ENCODE measurements at regions not wholly inside any gene's neighbourhood (a gene's known extent, or its start where the extent isn't known, plus 50 kb on each side); places are given as distances from the start of the nearest gene placed in this dataset.
A peak's percentile ranks its signal among the peaks of the same experiment; 100 is the strongest.

DNA sequence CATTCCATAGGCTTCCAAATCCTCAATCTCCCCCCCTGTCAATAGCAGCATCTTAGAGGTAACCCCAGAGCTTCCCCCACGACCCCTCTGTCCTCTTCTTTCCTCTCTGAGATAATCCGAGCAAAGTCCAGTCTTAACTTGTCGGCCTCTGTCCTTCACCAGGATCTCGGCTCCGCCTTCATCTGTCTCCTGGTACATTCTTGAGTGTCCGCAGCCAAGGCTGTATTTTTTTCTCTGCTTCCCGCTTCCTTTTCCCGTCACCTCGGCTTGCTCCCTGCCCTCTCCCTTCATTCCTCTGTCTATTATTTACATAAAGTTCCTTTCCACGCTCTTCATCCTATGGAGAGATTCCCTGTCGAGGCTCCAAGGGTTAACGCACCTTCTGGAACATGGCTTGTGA lies 153.9 kb upstream of the GSC start:
- intact Hi-C loops (cut with DNase I; ENCODE audit: low total_unique reads) (no loop called here), in situ Hi-C loops (cut with MboI; ENCODE audit: low sequenced_read_pairs in 4 of 4) (no loop called here)
- no peak for TF ChIP-seq POLR2A (IDR thresholded peaks at IDR 0.05)
- TF ChIP-seq, protein P1, sequence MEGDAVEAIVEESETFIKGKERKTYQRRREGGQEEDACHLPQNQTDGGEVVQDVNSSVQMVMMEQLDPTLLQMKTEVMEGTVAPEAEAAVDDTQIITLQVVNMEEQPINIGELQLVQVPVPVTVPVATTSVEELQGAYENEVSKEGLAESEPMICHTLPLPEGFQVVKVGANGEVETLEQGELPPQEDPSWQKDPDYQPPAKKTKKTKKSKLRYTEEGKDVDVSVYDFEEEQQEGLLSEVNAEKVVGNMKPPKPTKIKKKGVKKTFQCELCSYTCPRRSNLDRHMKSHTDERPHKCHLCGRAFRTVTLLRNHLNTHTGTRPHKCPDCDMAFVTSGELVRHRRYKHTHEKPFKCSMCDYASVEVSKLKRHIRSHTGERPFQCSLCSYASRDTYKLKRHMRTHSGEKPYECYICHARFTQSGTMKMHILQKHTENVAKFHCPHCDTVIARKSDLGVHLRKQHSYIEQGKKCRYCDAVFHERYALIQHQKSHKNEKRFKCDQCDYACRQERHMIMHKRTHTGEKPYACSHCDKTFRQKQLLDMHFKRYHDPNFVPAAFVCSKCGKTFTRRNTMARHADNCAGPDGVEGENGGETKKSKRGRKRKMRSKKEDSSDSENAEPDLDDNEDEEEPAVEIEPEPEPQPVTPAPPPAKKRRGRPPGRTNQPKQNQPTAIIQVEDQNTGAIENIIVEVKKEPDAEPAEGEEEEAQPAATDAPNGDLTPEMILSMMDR (IDR thresholded peaks at IDR 0.05 in 4 of 5, conservative IDR thresholded peaks at IDR 0.05 in 1 of 5), result no peak
- no peaks in the 10 kb centered on the region for H3K36me3 ChIP-seq
- DNase-seq (no peak), ATAC-seq (no peak)
- no peaks in the 10 kb centered on the region for H3K4me1 ChIP-seq
- H3K9me3 ChIP-seq, result no peaks in the 10 kb centered on the region
- no peak overlapping the region for H3K27ac ChIP-seq
- H3K4me3 ChIP-seq, result no peak overlapping the region
- no peaks in the 10 kb centered on the region for H3K27me3 ChIP-seq

DNA sequence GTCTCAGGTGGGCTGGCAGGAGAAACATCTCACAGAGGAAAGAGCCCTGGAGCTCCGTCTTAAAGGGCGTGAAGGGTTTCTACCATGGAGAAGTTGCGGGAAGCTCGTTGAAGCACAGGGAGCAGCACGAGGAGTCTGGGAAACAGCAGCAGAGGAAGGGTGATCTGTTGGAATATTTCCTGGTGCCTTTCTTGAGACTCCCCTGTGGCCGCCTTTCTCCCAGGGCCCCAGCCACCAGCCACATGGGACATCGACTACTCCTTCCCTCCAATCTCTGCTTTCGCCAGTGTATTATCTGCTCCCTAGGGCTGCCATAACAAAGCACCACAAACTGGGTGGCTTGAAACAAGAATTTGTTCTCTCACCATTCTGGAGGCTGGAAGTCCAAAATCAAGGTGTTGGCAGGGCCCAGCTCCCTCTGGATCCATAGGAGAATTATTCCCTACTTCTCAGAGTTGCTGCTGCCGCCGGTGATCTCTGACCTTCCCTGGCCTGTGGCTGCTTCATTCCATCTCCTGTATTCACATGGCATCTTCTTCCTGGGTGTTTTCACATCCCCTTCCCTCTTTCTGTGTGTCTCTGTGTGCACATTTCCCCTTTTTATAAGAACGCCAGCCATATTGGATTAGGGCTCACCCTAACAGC lies 152.8 kb upstream of the GSC start:
- H3K9me3 ChIP-seq, result no peaks in the 10 kb centered on the region
- H3K27ac ChIP-seq, result no peak overlapping the region
- DNase-seq, result no peak
- no peak for TF ChIP-seq POLR2A (IDR thresholded peaks at IDR 0.05)
- TF ChIP-seq, protein P1 (IDR thresholded peaks at IDR 0.05 in 4 of 5, conservative IDR thresholded peaks at IDR 0.05 in 1 of 5), result no peak
- no peak overlapping the region for H3K4me3 ChIP-seq
- in situ Hi-C loops (cut with MboI; ENCODE audit: low sequenced_read_pairs in 4 of 4) (no loop called here), intact Hi-C loops (cut with DNase I; ENCODE audit: low total_unique reads) (no loop called here)
- H3K4me1 ChIP-seq, result no peaks in the 10 kb centered on the region
- H3K36me3 ChIP-seq, result no peaks in the 10 kb centered on the region
- ATAC-seq, result no peak
- no peaks in the 10 kb centered on the region for H3K27me3 ChIP-seq

DNA sequence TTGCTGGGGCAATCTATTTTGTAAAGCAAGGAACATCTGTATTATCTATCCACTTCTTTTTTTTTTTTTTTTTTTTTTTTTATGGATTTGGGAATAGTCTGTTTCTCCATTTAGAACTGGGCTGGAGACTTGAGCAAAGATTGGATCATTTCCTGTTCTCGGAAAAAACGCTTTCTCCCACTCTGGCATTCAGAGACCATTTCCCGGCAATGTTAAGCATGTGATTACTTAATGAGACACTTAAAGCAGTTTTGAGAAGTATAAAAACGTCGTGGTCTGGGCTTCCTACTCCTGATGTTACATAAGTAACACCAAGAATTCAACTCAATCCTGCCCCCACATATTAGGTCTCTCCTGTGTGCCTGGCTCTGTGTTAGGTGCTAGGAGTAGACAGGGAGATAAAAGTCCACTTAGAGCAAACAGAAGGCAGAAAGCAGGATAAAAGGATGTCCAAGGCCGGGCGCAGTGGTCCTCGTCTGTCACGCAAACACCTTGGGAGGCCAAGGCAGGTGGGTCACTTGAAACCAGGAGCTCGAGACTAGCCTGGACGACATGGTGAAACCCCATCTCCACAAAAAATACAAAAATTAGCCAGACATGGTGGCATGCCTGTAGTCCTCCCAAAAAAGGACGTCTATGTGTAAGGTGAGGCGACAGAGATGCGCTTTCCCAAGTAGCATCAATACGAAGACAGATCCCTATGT lies 152.1 kb upstream of the GSC start:
- H3K27ac ChIP-seq, result peak overlapping the region in 2 of 4 donors; percentile 51 to 54
- no peaks in the 10 kb centered on the region for H3K4me1 ChIP-seq
- peak in 1 of 2 donors; percentile 45 for ATAC-seq
- no peak overlapping the region for H3K4me3 ChIP-seq
- H3K9me3 ChIP-seq, result no peaks in the 10 kb centered on the region
- intact Hi-C loops (cut with DNase I; ENCODE audit: low total_unique reads), result no loop called here
- DNase-seq, result no peak
- TF ChIP-seq POLR2A (IDR thresholded peaks at IDR 0.05), result no peak
- TF ChIP-seq, protein P1 (IDR thresholded peaks at IDR 0.05 in 4 of 5, conservative IDR thresholded peaks at IDR 0.05 in 1 of 5), result no peak
- H3K27me3 ChIP-seq, result no peaks in the 10 kb centered on the region
- in situ Hi-C loops (cut with MboI; ENCODE audit: low sequenced_read_pairs in 4 of 4), result no loop called here
- no peaks in the 10 kb centered on the region for H3K36me3 ChIP-seq

DNA sequence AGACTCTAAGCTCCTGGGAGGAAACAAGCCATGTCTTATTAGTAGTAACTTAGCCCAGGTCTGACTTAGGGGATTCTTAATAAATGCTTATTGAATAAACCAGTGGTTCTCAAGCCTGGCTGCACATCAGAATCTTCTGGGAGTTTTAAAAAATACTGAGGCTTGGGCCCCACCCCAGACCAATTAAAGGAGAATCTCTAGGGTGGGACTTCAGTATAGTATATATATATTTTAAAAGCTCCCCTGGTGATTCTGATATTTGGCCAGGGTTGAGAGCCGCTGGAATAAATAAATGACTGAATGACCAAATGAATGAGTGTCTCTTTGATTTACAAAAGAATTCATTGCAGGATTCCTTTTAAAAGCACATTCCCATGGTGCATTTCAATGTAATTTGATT lies 151.5 kb upstream of the GSC start:
- Histone ChIP-seq H3K27me3 (no peaks in the 10 kb centered on the region), H3K4me1 (no peaks in the 10 kb centered on the region), H3K27ac (no peak overlapping the region), H3K4me3 (no peak overlapping the region), H3K9me3 (no peaks in the 10 kb centered on the region), H3K36me3 (no peaks in the 10 kb centered on the region)
- DNase-seq (no peak), ATAC-seq (no peak)
- TF ChIP-seq, protein P1 (IDR thresholded peaks at IDR 0.05 in 4 of 5, conservative IDR thresholded peaks at IDR 0.05 in 1 of 5), result no peak
- no peak for TF ChIP-seq POLR2A (IDR thresholded peaks at IDR 0.05)
- intact Hi-C loops (cut with DNase I; ENCODE audit: low total_unique reads), result no loop called here
- in situ Hi-C loops (cut with MboI; ENCODE audit: low sequenced_read_pairs in 4 of 4), result no loop called here

All from gastrocnemius medialis (tissue), 4 donors.